ENCODE measurements at regions not wholly inside any gene's neighbourhood (a gene's known extent, or its start where the extent isn't known, plus 50 kb on each side); places are given as distances from the start of the nearest gene placed in this dataset.
A peak's percentile ranks its signal among the peaks of the same experiment; 100 is the strongest.

- Histone ChIP-seq H2AK5ac (ENCODE audit: insufficient read length, low read length) (no peak overlapping the region), H3T11ph (ENCODE audit: low read length) (no peak overlapping the region), H2BK15ac (ENCODE audit: low read depth, low read length) (no peak overlapping the region), H2AFZ (ENCODE audit: low read length) (no peak overlapping the region), H3K9me3 (ENCODE audit: control insufficient read depth, low read depth, low read length) (no peaks in the 10 kb centered on the region), H4K5ac (ENCODE audit: insufficient read length, low read depth, low read length) (no peak overlapping the region), H3K27me3 (ENCODE audit: insufficient read depth, low read length) (no peaks in the 10 kb centered on the region; the same call in 1 of the 2 replicates), H4K8ac (replicated peaks; ENCODE audit: insufficient read length, low read depth, low read length) (no peak overlapping the region), H2BK120ac (ENCODE audit: low read depth, low read length, poor library complexity, severe bottlenecking) (no peak overlapping the region), H3K23me2 (ENCODE audit: insufficient read length, low read depth, low read length, poor library complexity, severe bottlenecking) (peaks cover 7% of the 10 kb centered on the region), H4K91ac (ENCODE audit: insufficient read length, low read depth, low read length) (no peak overlapping the region), H2BK20ac (ENCODE audit: low read depth, low read length, poor library complexity, severe bottlenecking) (no peak overlapping the region), H3K27ac (ENCODE audit: insufficient read length, low read depth, low read length) (no peak overlapping the region), H3K79me1 (ENCODE audit: insufficient read depth, low read depth, low read length, poor library complexity, severe bottlenecking) (no peaks in the 10 kb centered on the region), H3K4ac (ENCODE audit: low read depth, low read length) (no peak overlapping the region), H3K56ac (ENCODE audit: insufficient read length, low read depth, low read length) (no peak overlapping the region), H3K18ac (ENCODE audit: insufficient read length, low read depth, low read length) (no peak overlapping the region), H2BK5ac (ENCODE audit: insufficient read length, low read length) (no peak overlapping the region), H3K4me2 (ENCODE audit: insufficient read depth, insufficient read length, low read length) (no peak overlapping the region), H4K20me1 (ENCODE audit: control insufficient read depth, insufficient read depth, insufficient read length) (no peaks in the 10 kb centered on the region), H3K23ac (ENCODE audit: insufficient read length, low read depth, low read length) (no peak overlapping the region), H3K4me1 (ENCODE audit: insufficient read depth, low read length) (peaks cover 2% of the 10 kb centered on the region; the same call in 1 of the 2 replicates), H3K14ac (ENCODE audit: insufficient read depth, low read length) (no peak overlapping the region), H3K79me2 (ENCODE audit: insufficient read depth, low read length) (no peaks in the 10 kb centered on the region), H3K9ac (ENCODE audit: extremely low read depth, insufficient read length, low read length) (no peak overlapping the region), H2BK12ac (ENCODE audit: insufficient read length, low read depth, low read length) (no peak overlapping the region)
- no peak for TF ChIP-seq CTCF (conservative IDR thresholded peaks at IDR 0.05)
- DNase-seq = no peak
- Mint-ChIP-seq H3K4me1 (peaks cover 57 to 69% of the 10 kb centered on the region in 2 experiments), H3K36me3 (ENCODE audit: insufficient read depth in 1 of 3, low read depth in 3 of 3) (no peaks in the 10 kb centered on the region; a peak in 1 of 7 replicates), H3K27me3 (ENCODE audit: low read depth) (peaks cover 30% of the 10 kb centered on the region), H3K4me3 (0 out of 5 replicates have a peak overlapping the region, but pooled peaks of 1 of the 2 experiments have one; percentile 16), H3K9me3 (no peaks in the 10 kb centered on the region), H3K27ac (no peak overlapping the region; a peak in 1 of 7 replicates)
- no CpG with 5 or more reads among the region's 6 CpGs for WGBS (ENCODE audit: extremely low coverage, insufficient read length, low lambda C conversion rate)
Observed at GRCh38 chr6:44006872-44007303, 120.4 kb downstream of the MRPL14 start.
